IMR-90 (cell line): ENCODE measurements at regions not wholly inside any gene's neighbourhood (a gene's known extent, or its start where the extent isn't known, plus 50 kb on each side); places are given as distances from the start of the nearest gene placed in this dataset.

Experiments used
- ATAC-seq: fragments of 200-7000 bp; cut with Tn5 transposase; 2 replicates; pipeline ENCODE4 v1.9.1; 2020; ENCODE audit warnings: low read depth, mild to moderate bottlenecking, moderate library complexity
- BruUV-seq: library from RNA; stranded (reverse); fragments of 400-500 nt; replicated peaks from 2 replicates; lab custom pipeline; 2021; lab: Mats Ljungman, UMichigan
- CTCF ChIA-PET: fragments of 300-600 bp; formaldehyde crosslinking; extraction: SDS; loops from one replicate; lab custom pipeline; 2021; ENCODE audit warnings: antibody characterized with exemption; lab: Yijun Ruan, JAX
- POLR2A ChIA-PET: fragments of 300-600 bp; sonication (Branson Sonifier 250); formaldehyde crosslinking; loops from one replicate; lab custom pipeline; 2022; ENCODE audit warnings: antibody characterized with exemption; ENCODE audit not compliant: unreplicated experiment; lab: Charles Lee
- DNase-seq: peaks from one replicate; pipeline ENCODE4 v3.0.0; 2013
- H2AFZ ChIP-seq: replicated peaks from 2 replicates; pipeline ENCODE3; 2013; ENCODE audit warnings: low read length, mild to moderate bottlenecking; ENCODE audit not compliant: poor library complexity
- H2AK5ac ChIP-seq: 2 replicates; pipeline ENCODE4 v1.6.1; 2013; ENCODE audit warnings: low read depth, low read length, inconsistent platforms
- H2AK9ac ChIP-seq: replicated peaks from 2 replicates; pipeline ENCODE3; 2013; ENCODE audit warnings: mild to moderate bottlenecking, low read depth, low read length, moderate library complexity; ENCODE audit not compliant: poor library complexity
- H2BK120ac ChIP-seq: 2 replicates; pipeline ENCODE4 v1.6.1; 2013; ENCODE audit warnings: low read depth, low read length, inconsistent platforms
- H2BK15ac ChIP-seq: 3 replicates; pipeline ENCODE4 v1.6.1; 2013; ENCODE audit warnings: low read depth, low read length, inconsistent platforms
- H2BK20ac ChIP-seq: 2 replicates; pipeline ENCODE4 v1.6.1; 2013; ENCODE audit warnings: low read depth, mild to moderate bottlenecking, inconsistent platforms, low read length, moderate library complexity
- H2BK5ac ChIP-seq: 2 replicates; pipeline ENCODE4 v1.6.1; 2013; ENCODE audit warnings: mild to moderate bottlenecking, low read depth, low read length, inconsistent platforms; ENCODE audit not compliant: poor library complexity, severe bottlenecking
- H3K14ac ChIP-seq: replicated peaks from 2 replicates; pipeline ENCODE4 v1.6.1; 2013; ENCODE audit warnings: low read depth, low read length, inconsistent platforms
- H3K18ac ChIP-seq: 2 replicates; pipeline ENCODE4 v1.6.1; 2013; ENCODE audit warnings: low read depth, low read length, control low read depth
- H3K23ac ChIP-seq: 2 replicates; pipeline ENCODE4 v1.6.1; 2013; ENCODE audit warnings: low read depth, low read length, inconsistent platforms
- H3K27ac ChIP-seq: 2 replicates; pipeline ENCODE4 v1.5.1; 2013; ENCODE audit warnings: mild to moderate bottlenecking, control low read depth, low read length; ENCODE audit not compliant: insufficient read depth
- H3K27me3 ChIP-seq: 2 replicates; pipeline ENCODE4 v1.6.1; 2013; ENCODE audit warnings: low read length; ENCODE audit not compliant: control insufficient read depth, insufficient read depth
- H3K36me3 ChIP-seq: 2 replicates; pipeline ENCODE4 v1.6.1; 2013; ENCODE audit warnings: low read length, mixed read lengths; ENCODE audit not compliant: control insufficient read depth, insufficient read depth
- H3K4ac ChIP-seq: 2 replicates; pipeline ENCODE4 v1.6.1; 2013; ENCODE audit warnings: low read depth, low read length, inconsistent platforms
- H3K4me1 ChIP-seq: 2 replicates; pipeline ENCODE4 v1.6.1; 2013; ENCODE audit warnings: low read length, mixed read lengths; ENCODE audit not compliant: control insufficient read depth, insufficient read depth
- H3K4me2 ChIP-seq: 2 replicates; pipeline ENCODE4 v1.6.1; 2013; ENCODE audit warnings: low read depth, mild to moderate bottlenecking, control low read depth, low read length, moderate library complexity
- H3K4me3 ChIP-seq: 2 replicates; pipeline ENCODE4 v1.5.1; 2013; ENCODE audit warnings: low read depth, mild to moderate bottlenecking, control low read depth, low read length, moderate library complexity; ENCODE audit not compliant: insufficient read depth
- H3K56ac ChIP-seq: 2 replicates; pipeline ENCODE4 v1.6.1; 2013; ENCODE audit warnings: low read length, inconsistent platforms; ENCODE audit not compliant: insufficient read depth; ENCODE audit errors: extremely low read depth
- H3K79me1 ChIP-seq, 2 experiments: 2 replicates each; pipeline ENCODE4 v1.6.1; 2013; ENCODE audit warnings: low read length in 2 of 2, inconsistent platforms in 1 of 2, low read depth in 1 of 2
- H3K9ac ChIP-seq: 2 replicates; pipeline ENCODE4 v1.6.1; 2013; ENCODE audit warnings: low read depth, low read length, control low read depth
- H3K9me1 ChIP-seq: 2 replicates; pipeline ENCODE4 v1.6.1; 2013; ENCODE audit warnings: low read length, inconsistent platforms; ENCODE audit not compliant: insufficient read depth
- H3K9me3 ChIP-seq: 2 replicates; pipeline ENCODE4 v1.6.1; 2013; ENCODE audit warnings: low read length; ENCODE audit not compliant: control insufficient read depth, insufficient read depth
- H4K20me1 ChIP-seq: 2 replicates; pipeline ENCODE4 v1.6.1; 2013; ENCODE audit warnings: low read length, inconsistent platforms; ENCODE audit not compliant: insufficient read depth
- H4K5ac ChIP-seq: 2 replicates; pipeline ENCODE4 v1.6.1; 2013; ENCODE audit warnings: mild to moderate bottlenecking, low read depth, low read length, control low read depth
- H4K8ac ChIP-seq, 2 experiments: 2 replicates each; pipeline ENCODE4 v1.6.1; 2013; ENCODE audit warnings: low read depth in 2 of 2, low read length in 2 of 2, control low read depth in 1 of 2, inconsistent platforms in 1 of 2
- H4K91ac ChIP-seq: 2 replicates; pipeline ENCODE4 v1.6.1; 2013; ENCODE audit warnings: low read depth, low read length, inconsistent platforms; ENCODE audit not compliant: insufficient read depth
- CTCF ChIP-seq: conservative IDR thresholded peaks from 2 replicates; pipeline ENCODE4 v1.5.1; 2012; ENCODE audit warnings: mild to moderate bottlenecking, low read depth, low read length, improper control_type of control experiment
- MAFK ChIP-seq: IDR thresholded peaks from 2 replicates; pipeline ENCODE4 v1.6.1; 2012; ENCODE audit warnings: low read depth, low read length, improper control_type of control experiment
- MAZ ChIP-seq: IDR thresholded peaks from 2 replicates; pipeline ENCODE4 v1.6.1; 2012; ENCODE audit warnings: low read depth, mild to moderate bottlenecking, low read length, improper control_type of control experiment, moderate library complexity, borderline replicate concordance
- MXI1 ChIP-seq: IDR thresholded peaks from 2 replicates; pipeline ENCODE4 v1.6.1; 2012; ENCODE audit warnings: low read depth, mild to moderate bottlenecking, low read length, moderate library complexity, borderline replicate concordance
- RAD21 ChIP-seq: IDR thresholded peaks from 2 replicates; pipeline ENCODE4 v1.6.1; 2012; ENCODE audit warnings: low read length, improper control_type of control experiment
- RCOR1 ChIP-seq: IDR thresholded peaks from 2 replicates; pipeline ENCODE4 v1.6.1; 2012; ENCODE audit warnings: mild to moderate bottlenecking, low read length, improper control_type of control experiment; ENCODE audit not compliant: insufficient replicate concordance
- SMC3 ChIP-seq: fragments of 150-350 bp; IDR thresholded peaks from 2 replicates; pipeline ENCODE4 v1.6.1; 2016; ENCODE audit warnings: low read depth, mild to moderate bottlenecking, antibody characterized with exemption, low read length, moderate library complexity
- WGBS, 2 experiments: methylation state at CpG; one replicate each; pipeline versions ENCODE4 v1.1.5 to v1.1.7; 2013; ENCODE audit warnings: missing lambda C conversion rate in 2 of 2; ENCODE audit not compliant: insufficient read length in 1 of 2; ENCODE audit errors: extremely low coverage in 2 of 2; 5-methylcytosine and 5-hydroxymethylcytosine counted together
- dilution Hi-C: fragments of 300-500 bp; cut with HindIII; formaldehyde crosslinking; loops from one replicate; pipeline ENCODE4 v1.14.3; 2018; ENCODE audit warnings: low sequenced_read_pairs; ENCODE audit not compliant: unreplicated experiment
- in situ Hi-C: fragments of 300-500 bp; cut with MboI; formaldehyde crosslinking; loops from 3 replicates; pipeline ENCODE4 v1.14.3; 2019; ENCODE audit warnings: low sequenced_read_pairs, inconsistent platforms, mixed read lengths
- intact Hi-C: fragments of 100-400 bp; cut with micrococcal nuclease; formaldehyde crosslinking; loops from 2 replicates; pipeline ENCODE4 v1.10.0; 2022

DNA sequence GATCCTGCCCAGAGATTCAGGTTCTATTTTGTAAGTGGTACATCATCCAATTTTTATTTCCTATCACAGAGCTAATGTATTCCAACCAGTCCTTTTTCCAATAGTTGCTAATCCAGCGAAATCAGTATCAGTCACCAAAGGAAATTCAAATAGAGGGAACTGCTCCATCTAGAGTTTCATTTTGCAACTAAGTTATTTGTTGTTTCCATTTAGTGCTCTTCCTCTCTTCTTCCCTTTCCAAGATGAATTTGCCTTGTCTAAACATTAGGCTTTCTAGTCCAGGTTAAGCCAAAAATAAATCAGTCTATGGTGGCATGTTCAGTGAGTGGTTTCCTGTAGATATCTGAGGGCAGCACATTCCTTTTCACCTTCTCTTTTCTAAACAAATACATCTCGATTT is 79.8 kb upstream of the SPATA31D4 start:
- no peak overlapping the region for H2BK5ac ChIP-seq
- H3K9me3 ChIP-seq: no peaks in the 10 kb centered on the region
- 0 out of 2 replicates have a peak overlapping the region, but pooled peaks have one; percentile 13 for H2AK5ac ChIP-seq
- in situ Hi-C loops: loop anchor here (10.0 kb wide), 2 partner anchors 144 to 664 kb away; no protein-coding TSS in a partner anchor
- no peak overlapping the region; the same call in 1 of the 2 replicates for H3K56ac ChIP-seq
- H3K79me1 ChIP-seq: no peaks in the 10 kb centered on the region
- no peak for TF ChIP-seq MXI1
- no peak for TF ChIP-seq RCOR1
- peak; percentile 63 for TF ChIP-seq CTCF
- peak; percentile 39; the same call in 1 of the 2 replicates for TF ChIP-seq MAFK
- TF ChIP-seq SMC3: peak; percentile 50
- peak; percentile 60 for TF ChIP-seq RAD21
- TF ChIP-seq MAZ: no peak
- H3K9ac ChIP-seq: no peak overlapping the region
- peak overlapping the region; percentile 53; the same call in 1 of the 2 replicates for H2BK120ac ChIP-seq
- H3K14ac ChIP-seq: no peak overlapping the region
- no peak overlapping the region for H4K5ac ChIP-seq
- no peaks in the 10 kb centered on the region for H4K20me1 ChIP-seq
- no peak overlapping the region for H3K18ac ChIP-seq
- H2AFZ ChIP-seq: no peak overlapping the region
- no peak overlapping the region for H4K91ac ChIP-seq
- ATAC-seq (peak; percentile 75), DNase-seq (peak; percentile 66)
- H3K23ac ChIP-seq: no peak overlapping the region
- H2BK20ac ChIP-seq: peak overlapping the region; percentile 27; the same call in 1 of the 2 replicates
- no peaks in the 10 kb centered on the region; the same call in 1 of the 2 replicates for H3K4me1 ChIP-seq
- no peak overlapping the region for H3K4me3 ChIP-seq
- H4K8ac ChIP-seq: peak overlapping the region in 1 of 2 experiments; percentile 25; a peak in 1 of 4 replicates
- intact Hi-C loops: loop anchor here (1.0 to 10.0 kb wide), 3 partner anchors 161 to 1244 kb away; no protein-coding TSS in a partner anchor
- ChIA-PET POLR2A (no interaction called here), CTCF (interaction anchor here (0.6 to 0.9 kb wide), 4 partner anchors 35 to 1669 kb away, joined by 3 read pairs; no protein-coding TSS in a partner anchor)
- no peaks in the 10 kb centered on the region for H3K27me3 ChIP-seq
- dilution Hi-C loops: no loop called here
- H3K27ac ChIP-seq: no peak overlapping the region
- no peaks in the 10 kb centered on the region for H3K36me3 ChIP-seq
- WGBS, 2 experiments: no CpG with 5 or more reads among the region's 2 CpGs
- no TSS peak for BruUV-seq
- H3K4ac ChIP-seq: peak overlapping the region; percentile 58; the same call in 1 of the 2 replicates
- H3K9me1 ChIP-seq: no peaks in the 10 kb centered on the region
- H2AK9ac ChIP-seq: no peak overlapping the region
- H3K4me2 ChIP-seq: peak overlapping the region; percentile 84; the same call in 1 of the 2 replicates
- H2BK15ac ChIP-seq: peak overlapping the region; percentile 77; the same call in 1 of the 3 replicates
